LNCAP (cell line): ENCODE measurements at regions not wholly inside any gene's neighbourhood (a gene's known extent, or its start where the extent isn't known, plus 50 kb on each side); places are given as distances from the start of the nearest gene placed in this dataset.

Source experiments
- TF ChIP-seq, protein P1 (sequence below): fragments of 450-650 bp; IDR thresholded peaks from 2 replicates; pipeline ENCODE4 v1.5.1; 2017; ENCODE audit warnings: mild to moderate bottlenecking

DNA sequence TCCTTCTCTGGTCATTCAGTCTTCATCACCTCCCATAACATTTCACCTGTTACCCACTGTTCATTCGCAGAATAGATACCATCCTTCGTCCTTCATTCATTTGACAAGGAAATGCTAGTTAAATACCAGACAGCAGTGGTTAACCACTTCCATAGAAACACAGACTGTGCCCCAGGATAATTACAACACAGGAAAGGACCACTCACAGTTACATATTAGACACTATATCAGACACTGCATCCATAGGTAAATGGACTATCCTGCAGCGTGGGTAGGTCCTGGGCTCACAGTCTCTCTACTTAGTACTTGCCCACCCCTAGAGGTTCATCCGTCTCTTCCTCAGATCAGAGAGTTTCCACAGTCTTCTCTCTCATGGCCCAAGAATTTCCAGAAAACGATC lies 1044.6 kb downstream of the VRK1 start:
- TF ChIP-seq, protein P1, sequence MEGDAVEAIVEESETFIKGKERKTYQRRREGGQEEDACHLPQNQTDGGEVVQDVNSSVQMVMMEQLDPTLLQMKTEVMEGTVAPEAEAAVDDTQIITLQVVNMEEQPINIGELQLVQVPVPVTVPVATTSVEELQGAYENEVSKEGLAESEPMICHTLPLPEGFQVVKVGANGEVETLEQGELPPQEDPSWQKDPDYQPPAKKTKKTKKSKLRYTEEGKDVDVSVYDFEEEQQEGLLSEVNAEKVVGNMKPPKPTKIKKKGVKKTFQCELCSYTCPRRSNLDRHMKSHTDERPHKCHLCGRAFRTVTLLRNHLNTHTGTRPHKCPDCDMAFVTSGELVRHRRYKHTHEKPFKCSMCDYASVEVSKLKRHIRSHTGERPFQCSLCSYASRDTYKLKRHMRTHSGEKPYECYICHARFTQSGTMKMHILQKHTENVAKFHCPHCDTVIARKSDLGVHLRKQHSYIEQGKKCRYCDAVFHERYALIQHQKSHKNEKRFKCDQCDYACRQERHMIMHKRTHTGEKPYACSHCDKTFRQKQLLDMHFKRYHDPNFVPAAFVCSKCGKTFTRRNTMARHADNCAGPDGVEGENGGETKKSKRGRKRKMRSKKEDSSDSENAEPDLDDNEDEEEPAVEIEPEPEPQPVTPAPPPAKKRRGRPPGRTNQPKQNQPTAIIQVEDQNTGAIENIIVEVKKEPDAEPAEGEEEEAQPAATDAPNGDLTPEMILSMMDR, result no peak

DNA sequence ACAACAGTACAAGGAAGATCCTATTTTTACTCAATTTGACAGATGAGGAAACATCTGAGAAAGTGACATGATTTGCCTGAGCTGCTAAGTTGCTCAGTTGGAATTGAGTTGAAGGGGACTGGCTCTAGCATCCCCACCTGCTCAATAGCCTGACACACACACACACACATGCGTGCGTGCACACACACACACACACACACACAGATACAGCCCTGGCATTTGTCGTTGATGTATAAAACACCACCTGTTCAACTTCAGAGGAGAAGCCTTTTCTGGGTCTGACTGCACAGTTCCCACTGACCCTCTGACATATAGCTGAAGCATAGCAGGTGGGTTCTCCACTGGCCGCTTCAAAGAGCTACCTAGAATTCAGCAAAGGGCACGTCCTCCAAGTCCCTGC lies 1045.9 kb downstream of the VRK1 start:
- TF ChIP-seq, protein P1, result no peak

DNA sequence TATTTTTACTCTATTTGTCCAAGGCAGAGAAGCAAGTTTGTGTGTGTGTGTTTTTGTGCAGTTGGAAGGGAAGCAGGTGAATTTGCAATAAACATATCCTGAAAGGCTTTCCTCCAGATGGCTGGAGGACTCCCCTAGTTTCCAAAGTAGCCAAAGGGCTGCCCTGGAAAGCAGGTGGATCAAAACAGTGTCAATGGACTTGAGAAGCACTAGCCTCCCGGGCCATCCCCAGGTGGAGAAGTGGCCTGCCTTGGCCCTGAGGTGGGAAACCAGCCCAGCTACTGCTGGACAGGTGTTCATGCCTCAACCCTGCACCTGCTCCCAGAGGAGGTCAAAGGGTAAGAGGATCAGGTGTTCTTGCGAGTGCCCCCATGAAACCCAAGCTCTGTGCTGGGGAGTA lies 1046.9 kb downstream of the VRK1 start:
- TF ChIP-seq, protein P1, result no peak

DNA sequence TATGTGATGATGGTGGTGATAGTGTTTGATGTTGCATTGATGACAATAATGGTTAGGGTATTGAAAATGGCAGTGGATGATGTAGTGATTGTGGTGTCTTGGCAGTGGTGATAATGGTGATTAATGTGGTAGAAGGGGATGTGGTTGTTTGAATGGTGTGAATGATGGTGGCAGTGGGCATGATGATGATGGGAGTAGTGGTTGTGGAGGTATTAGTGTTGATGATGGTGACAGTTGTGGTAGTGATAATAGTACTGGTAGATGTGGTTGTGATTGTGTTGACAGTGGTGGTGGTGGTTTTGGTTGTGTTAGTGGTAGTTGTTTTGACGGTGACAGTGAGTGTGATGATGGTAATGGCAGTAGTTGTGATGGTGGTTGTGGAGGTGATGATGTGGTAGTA lies 1049.0 kb downstream of the VRK1 start:
- TF ChIP-seq, protein P1, result no peak

DNA sequence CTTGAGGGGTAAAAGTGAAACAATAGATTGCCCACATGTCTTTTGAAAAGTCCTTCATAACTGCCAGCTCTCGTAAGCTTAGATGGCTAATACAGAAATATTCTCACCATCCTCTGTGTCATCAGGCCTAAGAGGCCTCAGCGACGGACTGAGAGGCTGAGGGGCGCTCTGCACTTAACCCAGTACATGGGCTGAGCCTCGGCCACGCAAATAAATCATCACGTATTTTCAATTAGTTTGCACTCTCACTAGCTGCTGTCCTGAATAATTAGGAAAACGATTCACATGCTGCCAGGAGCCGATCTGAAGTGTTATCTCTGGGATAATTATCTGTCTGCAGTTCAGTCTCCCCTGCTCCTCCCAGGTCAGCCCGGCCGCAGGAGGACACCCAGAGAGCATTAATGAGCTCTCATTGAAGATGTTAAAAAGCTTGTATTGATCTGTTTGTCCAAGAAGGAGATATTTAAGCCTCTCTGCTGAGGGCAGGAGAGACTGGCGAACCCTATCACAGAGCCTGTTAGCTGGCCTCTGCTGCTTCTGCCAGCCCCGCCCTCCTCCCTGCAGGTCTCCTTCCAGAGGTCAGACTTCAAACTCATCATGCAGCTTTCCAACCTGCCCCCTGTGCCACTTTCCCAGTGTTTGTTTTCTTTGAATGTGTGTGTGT lies 1051.3 kb downstream of the VRK1 start:
- TF ChIP-seq, protein P1, result no peak

DNA sequence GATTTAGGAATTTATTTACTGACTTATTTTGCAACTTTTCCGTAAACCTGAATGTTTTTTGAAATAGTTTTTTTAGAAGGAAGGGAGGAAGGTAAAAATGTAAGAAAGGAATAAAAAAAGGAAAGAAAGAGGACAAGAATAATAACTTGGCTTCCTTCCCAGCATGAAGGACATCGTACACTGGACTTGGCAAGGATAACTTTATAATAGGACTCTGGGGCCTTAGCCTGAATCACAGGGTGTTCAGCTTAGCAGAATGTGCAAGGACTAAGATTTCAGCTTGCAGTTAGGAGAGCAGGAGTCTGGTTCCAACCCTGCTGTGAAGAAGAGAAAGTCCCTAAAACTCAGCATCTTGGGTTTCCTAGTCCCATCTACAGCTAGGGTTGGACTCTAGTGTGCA lies 1053.3 kb downstream of the VRK1 start:
- TF ChIP-seq, protein P1, result no peak

DNA sequence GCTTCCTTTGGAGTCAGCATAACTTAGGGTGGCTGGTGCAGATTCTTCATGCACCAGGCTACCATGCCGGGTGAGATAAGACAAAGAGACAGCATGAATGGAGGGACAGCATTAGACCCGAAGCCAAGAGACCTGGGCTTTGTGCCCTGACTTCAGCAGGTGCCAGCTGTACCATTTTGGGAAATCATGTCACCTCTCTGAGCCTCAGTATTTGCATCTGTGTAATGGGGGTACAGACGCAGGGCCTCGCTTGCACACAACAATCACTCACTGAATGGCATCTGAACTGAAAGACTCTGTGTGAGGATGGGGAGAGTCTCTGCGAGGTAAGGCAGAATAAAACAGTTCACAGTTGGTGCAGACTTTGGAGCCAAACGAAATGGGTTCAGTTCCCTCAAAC lies 1053.7 kb downstream of the VRK1 start:
- TF ChIP-seq, protein P1, result no peak
